HG02678 (cell line): ENCODE measurements at regions not wholly inside any gene's neighbourhood (a gene's known extent, or its start where the extent isn't known, plus 50 kb on each side); places are given as distances from the start of the nearest gene placed in this dataset.

ENCODE experiments used
- ATAC-seq: cut with Tn5 transposase; IDR thresholded peaks from one replicate; pipeline ENCODE4 v1.9.1; 2021; ENCODE audit warnings: mild to moderate bottlenecking, moderate library complexity; ENCODE audit not compliant: unreplicated experiment

GRCh38 chr11:92812841-92813240, 156.6 kb upstream of the MTNR1B start:
- ATAC-seq, result no peak

DNA sequence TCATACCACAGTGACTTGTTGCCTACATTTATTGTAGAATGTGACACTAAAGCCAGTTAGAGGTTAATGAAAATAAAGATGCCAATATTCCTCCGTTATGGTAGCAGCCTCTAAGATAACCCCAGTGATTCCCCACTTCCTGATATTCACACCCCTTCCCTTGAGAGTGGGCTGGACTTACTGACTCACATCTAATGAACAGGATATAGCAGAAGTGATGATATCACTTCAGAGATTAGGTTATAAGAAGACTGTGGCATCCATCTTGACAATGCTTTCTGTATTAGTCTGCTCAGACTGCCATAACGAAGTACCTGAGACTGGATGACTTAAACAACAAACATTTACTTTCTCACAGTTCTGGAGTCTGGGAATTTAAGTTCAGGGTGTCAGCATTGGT, 149.6 kb upstream of the MTNR1B start:
- no peak for ATAC-seq

- ATAC-seq, result no peak
Measured at GRCh38 chr11:92820860-92821259, 148.6 kb upstream of the MTNR1B start.

GRCh38 chr11:92822410-92822809, 147.0 kb upstream of the MTNR1B start:
- ATAC-seq, result no peak

DNA sequence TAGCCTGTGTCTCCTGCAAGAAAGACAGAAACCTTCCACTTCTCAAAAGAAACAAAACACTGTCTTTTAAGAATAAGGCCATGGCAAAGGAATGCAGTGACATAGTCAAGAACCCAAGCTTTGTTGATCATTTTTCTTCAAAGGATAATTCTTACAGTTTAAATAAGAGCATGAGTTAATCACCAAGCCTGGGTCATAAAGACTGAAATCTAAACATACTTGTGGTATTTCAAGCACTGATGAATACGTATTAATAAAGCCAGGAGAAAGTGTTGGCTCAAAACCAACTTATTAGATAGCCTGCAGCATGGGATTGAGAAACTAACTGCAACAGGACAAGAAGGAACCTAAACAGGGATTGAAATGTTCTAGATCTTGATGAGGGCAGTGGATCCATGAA, 143.3 kb upstream of the MTNR1B start:
- ATAC-seq, result no peak

DNA sequence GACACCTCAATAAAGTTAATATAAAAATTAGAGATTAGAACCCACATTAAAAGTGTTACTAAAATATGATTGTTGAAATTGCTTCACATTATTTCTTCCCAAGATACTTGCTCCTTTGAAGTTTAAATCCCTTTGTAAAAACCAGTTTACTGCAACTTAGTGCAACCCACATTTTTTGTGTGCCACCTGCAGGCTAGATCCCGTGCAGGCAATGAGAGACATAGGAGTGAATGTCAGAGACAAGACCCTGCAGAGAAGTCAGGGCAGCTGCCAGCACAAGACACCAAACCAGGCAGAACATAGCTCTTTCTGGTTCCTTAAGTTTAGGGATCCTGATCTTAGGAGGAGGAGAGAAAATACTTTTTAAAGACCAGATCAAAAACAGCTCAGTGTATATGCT, 142.8 kb upstream of the MTNR1B start:
- no peak for ATAC-seq

DNA sequence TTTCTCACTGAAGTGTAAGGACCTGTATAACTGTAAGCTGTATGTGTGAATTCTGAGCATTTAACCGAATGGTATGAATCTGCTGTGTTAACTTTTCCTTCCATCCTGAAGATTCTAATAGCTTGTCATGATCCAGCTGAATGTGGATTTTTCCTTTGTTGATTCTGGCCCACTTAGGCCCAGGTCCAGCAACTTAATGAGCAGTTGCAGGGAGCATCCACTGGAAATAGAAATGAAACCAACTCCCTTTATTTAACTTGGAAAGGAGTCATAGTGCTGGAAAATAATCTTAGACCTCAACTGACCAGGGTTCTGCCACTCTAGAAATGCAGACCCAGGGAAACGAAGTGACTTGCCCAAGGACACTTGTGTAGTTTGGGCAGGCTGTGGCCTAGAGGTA, 142.3 kb upstream of the MTNR1B start:
- ATAC-seq, result no peak

DNA sequence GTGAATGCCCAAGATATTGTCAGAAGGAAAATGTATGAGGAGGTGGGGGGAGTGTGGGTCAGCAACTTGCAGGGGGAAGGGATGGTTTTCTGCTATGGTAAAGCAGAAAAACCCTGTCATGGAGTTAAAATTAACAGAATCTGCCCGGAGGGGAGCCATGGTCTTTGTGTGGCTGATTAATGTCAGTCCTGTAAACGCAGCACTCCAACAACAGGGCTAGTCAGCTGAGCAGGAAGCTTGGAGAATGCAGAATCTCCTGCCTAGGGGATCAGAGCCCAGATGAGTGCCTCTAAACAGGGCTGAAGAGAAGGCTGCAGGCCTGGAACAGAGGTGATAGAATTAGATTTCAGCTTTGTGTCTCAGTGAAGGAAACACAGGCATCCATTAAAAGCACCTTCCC, 140.9 kb upstream of the MTNR1B start:
- ATAC-seq, result no peak

DNA sequence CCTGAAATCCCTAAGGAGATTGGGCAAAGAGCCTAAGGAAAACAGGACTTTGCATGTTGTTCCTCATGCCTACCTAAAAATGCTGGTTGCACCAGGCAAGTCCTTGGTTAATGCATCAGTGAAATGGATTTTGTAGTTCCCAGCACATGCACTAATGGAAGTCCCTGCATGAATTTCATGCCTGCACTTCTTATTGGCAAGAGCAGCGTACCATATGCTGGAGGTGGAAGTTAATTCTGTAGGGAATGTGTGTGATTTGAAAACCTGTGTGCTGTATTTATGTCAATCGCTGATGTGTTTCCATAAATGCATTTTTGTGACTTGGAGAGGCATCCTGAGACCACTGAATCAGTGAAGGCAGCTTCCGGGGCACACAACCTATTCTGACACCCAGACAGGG, 140.3 kb upstream of the MTNR1B start:
- no peak for ATAC-seq

DNA sequence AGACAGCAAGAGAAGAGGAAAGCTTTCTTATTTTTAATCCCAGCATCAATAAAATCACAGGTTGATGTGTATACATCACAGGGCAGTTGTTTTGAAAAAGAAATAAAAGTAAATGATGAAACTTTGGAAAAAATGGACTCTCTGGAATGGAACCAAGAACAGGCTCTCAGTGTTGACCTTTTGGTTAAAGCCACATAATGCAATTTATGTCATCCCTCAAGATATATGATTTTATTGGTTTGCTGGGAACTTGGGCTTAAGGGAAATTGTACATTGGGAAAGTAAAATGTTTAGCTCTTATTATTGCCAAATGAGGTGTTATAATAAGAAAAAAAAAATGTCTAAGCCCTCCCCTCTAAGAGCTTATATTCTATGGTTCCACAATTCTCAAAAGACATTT, 139.8 kb upstream of the MTNR1B start:
- ATAC-seq, result no peak

DNA sequence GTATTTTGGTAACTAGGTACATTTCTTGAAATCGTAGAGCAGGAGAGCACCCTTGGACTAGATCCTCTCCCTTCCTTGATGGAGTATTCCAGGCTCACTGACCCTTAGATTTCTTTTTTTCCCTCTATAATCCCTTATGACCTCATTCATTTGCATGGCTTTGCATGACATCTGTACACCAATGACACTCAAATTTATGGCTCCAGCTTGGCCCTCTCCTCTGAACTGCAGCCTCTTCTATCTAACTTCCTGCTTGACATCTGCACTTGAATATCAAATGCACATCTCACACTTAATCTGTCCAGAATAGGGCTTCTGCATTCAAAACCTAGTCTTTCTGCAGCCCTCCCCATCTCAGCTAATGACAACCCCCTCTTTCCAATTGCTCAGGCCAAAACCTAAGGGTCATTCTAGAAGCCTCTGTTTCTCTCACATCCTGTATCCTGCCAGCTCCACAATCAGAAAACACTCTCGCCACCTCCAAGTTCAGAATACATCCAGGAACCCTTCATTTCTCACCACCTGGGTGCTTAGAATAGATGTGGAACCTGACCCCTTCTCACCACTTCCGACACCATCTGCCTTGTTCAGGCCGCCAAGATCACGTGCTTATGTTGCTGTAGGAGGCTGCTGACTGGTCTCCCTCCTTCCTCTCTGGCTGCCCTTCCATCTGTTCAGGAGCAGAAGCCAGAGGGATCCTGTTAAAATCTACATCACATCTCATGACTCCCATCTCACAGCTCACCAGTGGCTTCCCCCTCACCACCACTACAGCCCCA, 138.9 kb upstream of the MTNR1B start:
- peak; percentile 87 for ATAC-seq

DNA sequence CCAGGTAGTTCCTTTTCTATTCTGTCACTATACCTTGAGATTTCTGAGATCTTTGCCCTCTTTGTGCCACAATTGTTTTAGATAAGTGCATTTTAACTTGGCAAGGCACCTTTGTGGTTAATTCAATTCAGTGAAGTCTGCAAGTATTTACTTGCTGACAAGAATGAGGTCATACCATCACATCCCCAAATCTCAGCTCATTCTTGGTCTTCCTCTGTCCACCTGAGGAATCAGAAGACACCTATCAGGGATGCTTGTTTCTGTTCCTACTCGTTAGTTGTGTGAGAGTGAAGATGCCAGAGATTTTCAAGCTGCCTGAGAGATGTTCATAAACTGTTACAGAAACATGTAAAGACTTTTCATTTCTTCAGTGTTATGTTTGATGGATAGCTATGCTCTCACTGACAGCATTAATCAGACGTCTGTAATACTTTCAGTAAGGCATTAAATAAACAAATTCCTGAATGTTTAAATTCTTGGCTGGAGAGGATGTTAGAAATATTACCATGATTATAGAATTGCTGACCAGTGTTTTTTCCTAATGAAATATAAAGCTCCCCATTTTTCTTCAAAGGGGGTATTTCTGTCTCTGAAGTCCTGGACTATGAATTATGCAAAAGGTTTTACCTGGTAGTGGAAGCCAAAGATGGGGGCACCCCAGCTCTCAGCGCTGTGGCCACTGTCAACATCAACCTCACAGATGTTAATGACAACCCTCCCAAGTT, 135.0 kb upstream of the MTNR1B start:
- ATAC-seq, result no peak

- no peak for ATAC-seq
Measured at GRCh38 chr11:92837595-92837994, 131.9 kb upstream of the MTNR1B start.

DNA sequence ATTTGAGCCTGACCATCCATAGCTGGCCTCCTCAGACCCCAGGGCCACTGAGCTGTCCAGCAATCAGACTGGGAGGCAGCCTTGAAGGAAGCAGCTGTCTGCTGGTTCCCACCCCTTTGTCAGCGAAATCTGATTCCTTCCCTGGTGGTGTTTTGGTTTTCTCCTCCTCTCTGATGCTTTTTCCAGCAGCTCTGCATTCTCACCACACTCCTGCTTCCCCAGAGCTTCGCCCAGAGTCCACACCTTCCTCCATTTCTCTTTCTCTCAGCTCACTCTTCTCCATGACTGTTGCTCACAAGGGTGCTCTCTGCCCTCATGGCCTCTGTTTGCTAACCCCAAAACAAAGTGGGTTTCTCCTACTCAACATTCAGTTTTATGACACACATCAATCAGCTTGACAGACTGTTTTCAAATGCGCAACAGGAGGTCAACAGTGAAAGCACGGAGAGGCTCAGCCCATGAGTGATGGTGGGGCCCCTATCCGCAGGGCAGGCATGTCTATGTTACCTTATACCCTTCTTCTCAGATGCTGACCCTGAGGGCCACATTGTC, 130.6 kb upstream of the MTNR1B start:
- no peak for ATAC-seq

- no peak for ATAC-seq
Measured at GRCh38 chr11:92839450-92839849, 130.0 kb upstream of the MTNR1B start.

DNA sequence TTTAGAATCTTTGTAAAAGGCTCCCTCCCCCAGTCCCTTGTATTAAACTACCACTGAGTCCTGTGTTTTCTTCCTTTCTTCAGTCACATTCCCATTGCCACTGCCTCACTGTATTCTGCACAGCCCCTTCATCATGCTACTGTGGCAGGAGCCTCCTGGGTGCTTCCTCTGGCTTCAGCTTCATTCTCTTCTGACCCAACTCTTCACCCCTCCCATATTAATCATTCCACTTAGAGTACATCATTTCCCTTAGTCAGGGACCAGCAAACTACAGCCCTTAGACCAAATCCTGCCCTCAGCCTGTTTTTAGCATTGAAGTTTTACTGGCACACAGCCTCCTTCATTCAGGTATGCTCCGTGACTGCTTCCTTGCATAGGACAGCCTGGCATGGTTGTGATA, 127.7 kb upstream of the MTNR1B start:
- no peak for ATAC-seq

- no peak for ATAC-seq
Measured at GRCh38 chr11:92843455-92843854, 126.0 kb upstream of the MTNR1B start.

DNA sequence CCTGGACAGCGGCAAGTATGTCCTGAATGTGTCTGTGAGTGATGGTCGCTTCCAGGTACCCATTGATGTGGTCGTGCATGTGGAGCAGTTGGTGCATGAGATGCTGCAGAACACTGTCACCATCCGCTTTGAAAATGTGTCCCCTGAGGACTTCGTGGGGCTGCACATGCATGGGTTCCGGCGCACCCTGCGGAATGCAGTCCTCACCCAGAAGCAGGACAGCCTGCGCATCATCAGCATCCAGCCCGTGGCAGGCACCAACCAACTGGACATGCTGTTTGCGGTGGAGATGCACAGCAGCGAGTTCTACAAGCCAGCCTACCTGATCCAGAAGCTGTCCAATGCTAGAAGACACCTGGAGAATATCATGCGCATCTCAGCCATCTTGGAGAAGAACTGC, 125.3 kb upstream of the MTNR1B start:
- ATAC-seq, result no peak

GRCh38 chr11:92845390-92845789, 124.1 kb upstream of the MTNR1B start:
- no peak for ATAC-seq

- no peak for ATAC-seq
Measured at GRCh38 chr11:92845805-92846204, 123.6 kb upstream of the MTNR1B start.

DNA sequence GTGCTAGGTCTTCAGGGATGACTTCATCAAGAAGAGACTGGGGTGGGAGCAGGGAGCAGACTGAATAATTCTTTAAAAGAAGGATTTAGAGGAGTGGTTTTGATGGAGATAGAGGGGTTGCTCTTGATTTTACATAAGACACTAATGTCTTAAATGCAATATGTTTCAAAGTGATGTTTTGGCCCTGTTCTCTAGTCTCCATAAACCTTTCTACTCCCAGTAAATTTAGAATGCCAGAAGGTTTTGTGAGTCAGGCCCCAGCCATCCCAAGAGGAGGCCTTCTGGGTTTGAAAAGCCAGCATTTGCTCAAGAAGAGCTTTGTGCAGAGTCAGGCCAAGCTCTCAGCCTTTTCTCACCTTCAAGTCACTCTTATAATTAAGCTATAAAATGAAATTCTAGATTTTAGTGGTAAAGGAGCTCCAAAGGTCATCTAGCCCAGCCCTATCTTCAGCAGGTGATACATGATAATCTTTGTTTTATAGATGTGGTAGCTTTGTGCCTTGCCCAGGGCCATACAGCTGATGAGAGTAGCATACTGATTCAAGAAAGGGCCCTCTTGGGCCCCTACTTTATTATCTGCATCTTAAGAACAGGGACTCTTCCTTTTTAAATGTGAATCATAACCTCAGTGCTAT, 122.8 kb upstream of the MTNR1B start:
- ATAC-seq, result no peak

- no peak for ATAC-seq
Measured at GRCh38 chr11:92848578-92848977, 120.9 kb upstream of the MTNR1B start.
